H9 (cell line): ENCODE measurements at regions not wholly inside any gene's neighbourhood (a gene's known extent, or its start where the extent isn't known, plus 50 kb on each side); places are given as distances from the start of the nearest gene placed in this dataset.

ENCODE experiments used
- DNase-seq: peaks from one replicate; pipeline ENCODE4 v3.0.0-alpha.2; 2017
- H2AFZ ChIP-seq: one replicate; pipeline ENCODE4 v1.6.1; 2013; ENCODE audit warnings: mild to moderate bottlenecking, low read length, control low read depth, moderate library complexity
- H2AK5ac ChIP-seq: 2 replicates; pipeline ENCODE4 v1.6.1; 2013; ENCODE audit warnings: low read length, control low read depth, mixed read lengths; ENCODE audit not compliant: insufficient read length
- H2BK120ac ChIP-seq: one replicate; pipeline ENCODE4 v1.6.1; 2013; ENCODE audit warnings: low read depth, mild to moderate bottlenecking, low read length, control low read depth, inconsistent platforms; ENCODE audit not compliant: poor library complexity, severe bottlenecking
- H2BK12ac ChIP-seq: 2 replicates; pipeline ENCODE4 v1.6.1; 2013; ENCODE audit warnings: low read length, control low read depth, mixed read lengths, low read depth; ENCODE audit not compliant: insufficient read length
- H2BK15ac ChIP-seq: 2 replicates; pipeline ENCODE4 v1.6.1; 2013; ENCODE audit warnings: low read depth, low read length, control low read depth
- H2BK20ac ChIP-seq: one replicate; pipeline ENCODE4 v1.6.1; 2013; ENCODE audit warnings: low read depth, mild to moderate bottlenecking, low read length, control low read depth, inconsistent platforms; ENCODE audit not compliant: poor library complexity, severe bottlenecking
- H2BK5ac ChIP-seq: 2 replicates; pipeline ENCODE4 v1.6.1; 2013; ENCODE audit warnings: low read length, control low read depth, mixed read lengths; ENCODE audit not compliant: insufficient read length
- H3K14ac ChIP-seq: 2 replicates; pipeline ENCODE4 v1.6.1; 2013; ENCODE audit warnings: low read length, control low read depth; ENCODE audit not compliant: insufficient read depth
- H3K18ac ChIP-seq: 2 replicates; pipeline ENCODE4 v1.6.1; 2013; ENCODE audit warnings: low read depth, mild to moderate bottlenecking, mixed read lengths, low read length, control low read depth; ENCODE audit not compliant: insufficient read length
- H3K23ac ChIP-seq: 2 replicates; pipeline ENCODE4 v1.6.1; 2013; ENCODE audit warnings: low read length, control low read depth, mixed read lengths, low read depth; ENCODE audit not compliant: insufficient read length
- H3K23me2 ChIP-seq: 2 replicates; pipeline ENCODE4 v1.6.1; 2013; ENCODE audit warnings: low read depth, mild to moderate bottlenecking, mixed read lengths, low read length, control low read depth; ENCODE audit not compliant: insufficient read length, poor library complexity, severe bottlenecking
- H3K27ac ChIP-seq: 2 replicates; pipeline ENCODE4 v1.5.1; 2013; ENCODE audit warnings: low read length, control low read depth, mixed read lengths, low read depth; ENCODE audit not compliant: insufficient read length
- H3K27me3 ChIP-seq: 2 replicates; pipeline ENCODE4 v1.6.1; 2013; ENCODE audit warnings: low read length, control low read depth, inconsistent platforms; ENCODE audit not compliant: insufficient read depth
- H3K4ac ChIP-seq: 2 replicates; pipeline ENCODE4 v1.6.1; 2013; ENCODE audit warnings: low read depth, mild to moderate bottlenecking, control low read depth, inconsistent platforms, low read length, moderate library complexity
- H3K4me1 ChIP-seq: 2 replicates; pipeline ENCODE4 v1.6.1; 2013; ENCODE audit warnings: low read length, control low read depth, inconsistent platforms; ENCODE audit not compliant: insufficient read depth
- H3K4me2 ChIP-seq: 2 replicates; pipeline ENCODE4 v1.6.1; 2013; ENCODE audit warnings: low read length, control low read depth, mixed read lengths; ENCODE audit not compliant: insufficient read length, insufficient read depth
- H3K56ac ChIP-seq: 2 replicates; pipeline ENCODE4 v1.6.1; 2013; ENCODE audit warnings: low read depth, mild to moderate bottlenecking, mixed read lengths, low read length, control low read depth; ENCODE audit not compliant: insufficient read length
- H3K79me1 ChIP-seq: 2 replicates; pipeline ENCODE4 v1.6.1; 2013; ENCODE audit warnings: low read depth, mild to moderate bottlenecking, moderate library complexity, low read length, control low read depth, inconsistent platforms; ENCODE audit not compliant: insufficient read depth, poor library complexity, severe bottlenecking
- H3K79me2 ChIP-seq: 2 replicates; pipeline ENCODE4 v1.6.1; 2013; ENCODE audit warnings: low read length, control low read depth, inconsistent platforms; ENCODE audit not compliant: insufficient read depth
- H3K9ac ChIP-seq: 2 replicates; pipeline ENCODE4 v1.6.1; 2013; ENCODE audit warnings: low read length, control low read depth, mixed read lengths; ENCODE audit not compliant: insufficient read length; ENCODE audit errors: extremely low read depth
- H3K9me3 ChIP-seq: one replicate; pipeline ENCODE4 v1.6.1; 2013; ENCODE audit warnings: low read depth, low read length, inconsistent platforms; ENCODE audit not compliant: control insufficient read depth
- H3T11ph ChIP-seq: one replicate; pipeline ENCODE4 v1.6.1; 2013; ENCODE audit warnings: mild to moderate bottlenecking, low read length, control low read depth, inconsistent platforms
- H4K20me1 ChIP-seq: one replicate; pipeline ENCODE4 v1.6.1; 2013; ENCODE audit not compliant: control insufficient read depth, insufficient read length, insufficient read depth
- H4K5ac ChIP-seq: 2 replicates; pipeline ENCODE4 v1.6.1; 2013; ENCODE audit warnings: low read depth, mild to moderate bottlenecking, mixed read lengths, low read length, control low read depth; ENCODE audit not compliant: insufficient read length
- H4K8ac ChIP-seq: replicated peaks from 2 replicates; pipeline ENCODE4 v1.6.1; 2013; ENCODE audit warnings: low read length, control low read depth, mixed read lengths, low read depth; ENCODE audit not compliant: insufficient read length
- H4K91ac ChIP-seq: 2 replicates; pipeline ENCODE4 v1.6.1; 2013; ENCODE audit warnings: low read depth, mild to moderate bottlenecking, moderate library complexity, mixed read lengths, low read length, control low read depth; ENCODE audit not compliant: insufficient read length
- H3K27ac Mint-ChIP-seq, 3 experiments: 2 replicates in 2 of 3; 3 replicates in 1 of 3; pipeline ENCODE4 v1.8.0; 2020 to 2021; ENCODE audit warnings: mixed read lengths in 3 of 3, mild to moderate bottlenecking in 1 of 3, moderate library complexity in 1 of 3
- H3K27me3 Mint-ChIP-seq: 2 replicates; pipeline ENCODE4 v1.8.0; 2021; ENCODE audit warnings: low read depth, mild to moderate bottlenecking, moderate library complexity, mixed read lengths
- H3K36me3 Mint-ChIP-seq, 3 experiments: 2 replicates in 2 of 3; 3 replicates in 1 of 3; pipeline ENCODE4 v1.8.0; 2020 to 2021; ENCODE audit warnings: low read depth in 3 of 3, mixed read lengths in 3 of 3; ENCODE audit not compliant: insufficient read depth in 1 of 3
- H3K4me1 Mint-ChIP-seq, 2 experiments: 2 replicates each; pipeline ENCODE4 v1.8.0; 2020; ENCODE audit warnings: mixed read lengths in 2 of 2
- H3K4me3 Mint-ChIP-seq, 2 experiments: 2 replicates in 1 of 2; 3 replicates in 1 of 2; pipeline ENCODE4 v1.8.0; 2020 to 2021; ENCODE audit warnings: mild to moderate bottlenecking in 2 of 2, mixed read lengths in 2 of 2, moderate library complexity in 1 of 2
- H3K9me3 Mint-ChIP-seq, 2 experiments: 2 replicates in 1 of 2; 3 replicates in 1 of 2; pipeline ENCODE4 v1.8.0; 2020; ENCODE audit warnings: mild to moderate bottlenecking in 2 of 2, mixed read lengths in 2 of 2, moderate library complexity in 1 of 2
- CTCF ChIP-seq: fragments of 200-600 bp; sonication (generic); conservative IDR thresholded peaks from 3 replicates; pipeline ENCODE4 v1.8.0; 2021; ENCODE audit warnings: antibody characterized with exemption, mild to moderate bottlenecking

GRCh38 chr12:78555802-78556201 lies 308.8 kb upstream of the SYT1 start:
- Histone ChIP-seq H2AK5ac (no peak overlapping the region), H3K14ac (no peak overlapping the region), H2BK15ac (no peak overlapping the region), H2BK20ac (no peak overlapping the region), H4K5ac (no peak overlapping the region), H2AFZ (no peak overlapping the region), H2BK5ac (no peak overlapping the region), H3T11ph (no peak overlapping the region), H3K4ac (no peak overlapping the region), H3K4me1 (no peaks in the 10 kb centered on the region), H3K9me3 (no peaks in the 10 kb centered on the region), H3K23ac (no peak overlapping the region), H3K23me2 (no peaks in the 10 kb centered on the region), H3K4me2 (no peak overlapping the region), H3K79me1 (no peaks in the 10 kb centered on the region), H4K91ac (no peak overlapping the region), H2BK12ac (no peak overlapping the region), H3K18ac (no peak overlapping the region), H3K9ac (no peak overlapping the region), H3K79me2 (no peaks in the 10 kb centered on the region), H3K27me3 (no peaks in the 10 kb centered on the region), H3K56ac (no peak overlapping the region), H4K8ac (no peak overlapping the region), H4K20me1 (no peaks in the 10 kb centered on the region), H3K27ac (no peak overlapping the region), H2BK120ac (no peak overlapping the region)
- no peak for DNase-seq
- H3K27me3 Mint-ChIP-seq, result no peaks in the 10 kb centered on the region; the same call in 1 of the 2 replicates
- peaks cover 3% of the 10 kb centered on the region in 2 experiments; a peak in 3 of 4 replicates for H3K4me1 Mint-ChIP-seq
- no peak overlapping the region for H3K4me3 Mint-ChIP-seq
- H3K27ac Mint-ChIP-seq, result no peak overlapping the region
- no peaks in the 10 kb centered on the region for H3K9me3 Mint-ChIP-seq
- no peaks in the 10 kb centered on the region for H3K36me3 Mint-ChIP-seq
- TF ChIP-seq CTCF, result no peak
